Transverse colon (tissue), 4 donors: ENCODE measurements at regions not wholly inside any gene's neighbourhood (a gene's known extent, or its start where the extent isn't known, plus 50 kb on each side); places are given as distances from the start of the nearest gene placed in this dataset.

Source experiments
- DNase-seq: peaks from one replicate; pipeline ENCODE4 v3.0.0-alpha.2; 2019
- H3K27ac ChIP-seq, 4 donors: fragments of 200-600 bp; sonication (generic); 2 replicates each; pipeline ENCODE4 v1.5.1; 2016 to 2018; ENCODE audit warnings: inconsistent platforms in 4 of 4
- H3K27me3 ChIP-seq: fragments of 200-600 bp; sonication (generic); 2 replicates; pipeline ENCODE4 v1.5.1; 2017; ENCODE audit warnings: inconsistent platforms
- H3K36me3 ChIP-seq, 4 donors: fragments of 200-600 bp; sonication (generic); 2 replicates each; pipeline ENCODE4 v1.5.1; 2017 to 2019; ENCODE audit warnings: inconsistent platforms in 4 of 4
- H3K4me1 ChIP-seq, 4 donors: fragments of 200-600 bp; sonication (generic); 2 replicates each; pipeline ENCODE4 v1.5.1; 2017 to 2020; ENCODE audit warnings: inconsistent platforms in 4 of 4
- H3K4me3 ChIP-seq, 4 donors: fragments of 200-600 bp; sonication (generic); 1 replicate in 1 of 4; 2 replicates in 3 of 4; pipeline versions ENCODE4 v1.5.1 to v1.6.1; 2017 to 2019; ENCODE audit warnings: inconsistent platforms in 4 of 4
- H3K9me3 ChIP-seq, 2 donors: fragments of 200-600 bp; sonication (generic); 2 replicates each; pipeline ENCODE4 v1.5.1; 2017 to 2019; ENCODE audit warnings: inconsistent platforms in 2 of 2
- EP300 ChIP-seq: sonication (generic); formaldehyde crosslinking; IDR thresholded peaks from one replicate; pipeline ENCODE4 v1.6.1; 2017; ENCODE audit warnings: antibody characterized with exemption, low read depth
- POLR2A ChIP-seq: fragments of 450-650 bp; IDR thresholded peaks from one replicate; pipeline ENCODE4 v1.6.1; 2016; ENCODE audit warnings: antibody characterized with exemption, mild to moderate bottlenecking, moderate library complexity
- POLR2AphosphoS5 ChIP-seq, 3 donors: sonication (generic); formaldehyde crosslinking; IDR thresholded peaks; one replicate each; pipeline ENCODE4 v1.6.1; 2016; ENCODE audit warnings: antibody characterized with exemption in 3 of 3
- WGBS, 2 donors: methylation state at CpG; one replicate each; pipeline ENCODE4 v1.1.5; 2018; ENCODE audit warnings: low coverage in 1 of 2; 5-methylcytosine and 5-hydroxymethylcytosine counted together
- in situ Hi-C, 4 donors: fragments of 200-750 bp; cut with MboI; loops; one replicate each; pipeline versions ENCODE4 v1.15.0 to v1.15.1; 2017; ENCODE audit warnings: low sequenced_read_pairs in 3 of 4, low pct_ligation_motif_present in 1 of 4, low pct_unique_long_range_greater_than_20kb in 1 of 4
- intact Hi-C: fragments of 100-400 bp; cut with DNase I; formaldehyde crosslinking; loops from one replicate; pipeline ENCODE4 v1.15.1; 2023; ENCODE audit warnings: low total_unique reads
- TF ChIP-seq, protein P1 (sequence below), 5 experiments: fragments of 200-600 bp in 3 of 5; fragments of 450-650 bp in 2 of 5; sonication (generic) in 3 of 5; IDR thresholded peaks; 1 replicate in 2 of 5; 2 replicates in 3 of 5; pipeline ENCODE4 v1.5.1; 2016 to 2017; ENCODE audit warnings: antibody characterized with exemption in 5 of 5, inconsistent platforms in 3 of 5, mild to moderate bottlenecking in 2 of 5, moderate library complexity in 1 of 5

DNA sequence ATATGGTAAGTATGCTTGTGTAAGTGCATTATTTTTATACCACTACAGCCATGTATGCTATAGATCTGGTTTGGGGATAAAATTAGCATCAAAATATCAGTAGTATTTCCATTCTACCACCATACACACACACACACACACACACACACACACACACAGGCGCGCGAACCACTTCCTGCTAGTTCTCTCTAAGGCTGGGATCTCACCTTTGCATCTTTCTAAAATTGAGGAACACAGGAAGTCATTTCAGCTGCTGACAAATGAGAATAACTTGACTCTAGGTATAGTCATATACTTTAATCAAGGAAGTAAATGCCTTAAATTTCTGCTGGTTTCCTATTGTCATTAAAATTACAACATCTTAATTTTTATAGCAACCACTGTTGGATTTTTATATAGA lies 72.5 kb downstream of the RBM43 start:
- Histone ChIP-seq H3K27me3 (no peaks in the 10 kb centered on the region), H3K4me3 (no peak overlapping the region), H3K9me3 (no peaks in the 10 kb centered on the region), H3K4me1 (no peaks in the 10 kb centered on the region), H3K27ac (no peak overlapping the region), H3K36me3 (no peaks in the 10 kb centered on the region)
- no peak for TF ChIP-seq POLR2A
- TF ChIP-seq, protein P1, sequence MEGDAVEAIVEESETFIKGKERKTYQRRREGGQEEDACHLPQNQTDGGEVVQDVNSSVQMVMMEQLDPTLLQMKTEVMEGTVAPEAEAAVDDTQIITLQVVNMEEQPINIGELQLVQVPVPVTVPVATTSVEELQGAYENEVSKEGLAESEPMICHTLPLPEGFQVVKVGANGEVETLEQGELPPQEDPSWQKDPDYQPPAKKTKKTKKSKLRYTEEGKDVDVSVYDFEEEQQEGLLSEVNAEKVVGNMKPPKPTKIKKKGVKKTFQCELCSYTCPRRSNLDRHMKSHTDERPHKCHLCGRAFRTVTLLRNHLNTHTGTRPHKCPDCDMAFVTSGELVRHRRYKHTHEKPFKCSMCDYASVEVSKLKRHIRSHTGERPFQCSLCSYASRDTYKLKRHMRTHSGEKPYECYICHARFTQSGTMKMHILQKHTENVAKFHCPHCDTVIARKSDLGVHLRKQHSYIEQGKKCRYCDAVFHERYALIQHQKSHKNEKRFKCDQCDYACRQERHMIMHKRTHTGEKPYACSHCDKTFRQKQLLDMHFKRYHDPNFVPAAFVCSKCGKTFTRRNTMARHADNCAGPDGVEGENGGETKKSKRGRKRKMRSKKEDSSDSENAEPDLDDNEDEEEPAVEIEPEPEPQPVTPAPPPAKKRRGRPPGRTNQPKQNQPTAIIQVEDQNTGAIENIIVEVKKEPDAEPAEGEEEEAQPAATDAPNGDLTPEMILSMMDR (IDR thresholded peaks at IDR 0.05) = no peak
- no peak for TF ChIP-seq EP300
- no peak for TF ChIP-seq POLR2AphosphoS5 (IDR thresholded peaks at IDR 0.05)
- intact Hi-C loops (no loop called here), in situ Hi-C loops (no loop called here)
- DNase-seq = no peak
- WGBS, 2 donors = 56 to 68% methylated on average over 3 of the region's 3 CpGs

DNA sequence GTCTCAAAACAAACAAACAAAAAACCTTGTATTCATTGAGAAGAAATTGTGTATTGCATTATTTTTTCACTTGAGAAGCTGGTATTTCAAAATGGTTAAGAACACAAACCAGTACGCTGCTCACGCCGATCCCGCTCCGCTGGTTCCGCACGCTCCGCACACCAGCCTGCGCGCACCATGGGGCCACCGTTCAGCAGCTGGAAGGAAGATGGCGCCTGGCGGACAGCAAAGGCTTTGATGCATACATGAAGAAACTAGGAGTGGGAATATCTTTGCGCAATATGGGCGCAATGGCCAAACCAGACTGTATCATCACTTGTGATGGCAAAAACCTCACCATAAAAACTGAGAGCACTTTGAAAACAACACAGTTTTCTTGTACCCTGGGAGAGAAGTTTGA lies 75.7 kb downstream of the RBM43 start:
- in situ Hi-C loops = no loop called here

DNA sequence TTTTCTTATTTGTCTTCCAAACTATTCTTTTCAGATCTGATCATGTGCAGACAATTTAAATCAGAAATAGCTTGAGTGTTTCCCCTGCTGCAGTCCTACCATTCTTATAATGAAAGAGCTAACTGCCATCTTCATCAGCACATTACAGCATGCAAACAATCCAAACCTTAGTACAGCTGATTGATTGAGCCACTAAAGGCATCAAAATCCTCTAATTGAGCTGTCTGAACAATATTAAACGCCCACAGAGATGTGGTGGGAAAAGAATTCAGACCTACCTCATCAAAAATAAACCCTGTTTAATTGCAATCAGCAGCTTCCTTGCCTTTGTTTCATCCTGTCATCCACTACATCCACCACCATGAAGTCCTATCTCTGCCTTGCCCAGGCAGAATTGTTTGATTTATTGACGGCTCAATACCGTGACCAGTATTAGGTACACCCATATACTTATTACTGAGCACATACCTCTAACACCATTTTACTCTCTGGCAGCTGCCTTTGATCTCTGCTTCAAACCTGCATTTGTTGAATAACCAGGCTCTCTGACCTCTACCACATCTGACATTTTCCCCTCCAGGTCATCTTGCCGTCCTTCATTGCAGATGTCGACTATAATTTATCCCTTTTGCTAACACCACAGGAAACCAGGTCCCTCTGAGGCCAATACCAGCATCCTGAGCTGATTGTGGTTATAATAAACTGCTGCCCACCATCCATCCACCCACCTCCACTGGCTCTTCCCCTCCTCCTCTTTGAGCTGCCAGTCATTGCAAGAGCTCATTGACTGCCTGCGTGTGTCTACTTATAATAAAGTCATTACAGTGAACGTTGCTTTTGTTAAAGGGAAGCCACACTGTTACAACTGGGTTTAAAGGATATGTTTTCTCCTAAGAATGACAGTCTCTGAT lies 78.5 kb downstream of the RBM43 start:
- Histone ChIP-seq H3K36me3 (no peaks in the 10 kb centered on the region), H3K9me3 (no peaks in the 10 kb centered on the region), H3K4me1 (no peaks in the 10 kb centered on the region), H3K27ac (no peak overlapping the region), H3K4me3 (no peak overlapping the region), H3K27me3 (no peaks in the 10 kb centered on the region)
- TF ChIP-seq POLR2A (no peak), POLR2AphosphoS5 (IDR thresholded peaks at IDR 0.05) (no peak), EP300 (no peak)
- TF ChIP-seq, protein P1 (IDR thresholded peaks at IDR 0.05) = no peak
- in situ Hi-C loops (no loop called here), intact Hi-C loops (no loop called here)
- 63 to 69% methylated on average over 6 to 7 of the region's 7 CpGs for WGBS, 2 donors
- DNase-seq = no peak

More for the DNA sequence above, 75.7 kb downstream of the RBM43 start:
- Histone ChIP-seq H3K4me1 (no peaks in the 10 kb centered on the region), H3K27ac (no peak overlapping the region), H3K9me3 (no peaks in the 10 kb centered on the region), H3K27me3 (no peaks in the 10 kb centered on the region), H3K36me3 (no peaks in the 10 kb centered on the region), H3K4me3 (no peak overlapping the region)
- no peak for TF ChIP-seq EP300
- TF ChIP-seq POLR2AphosphoS5 (IDR thresholded peaks at IDR 0.05) = no peak
- TF ChIP-seq, protein P1 (IDR thresholded peaks at IDR 0.05) = no peak
- no peak for TF ChIP-seq POLR2A
- DNase-seq = no peak
- 85 to 97% methylated on average over 5 to 15 of the region's 15 CpGs for WGBS, 2 donors
- intact Hi-C loops = no loop called here

DNA sequence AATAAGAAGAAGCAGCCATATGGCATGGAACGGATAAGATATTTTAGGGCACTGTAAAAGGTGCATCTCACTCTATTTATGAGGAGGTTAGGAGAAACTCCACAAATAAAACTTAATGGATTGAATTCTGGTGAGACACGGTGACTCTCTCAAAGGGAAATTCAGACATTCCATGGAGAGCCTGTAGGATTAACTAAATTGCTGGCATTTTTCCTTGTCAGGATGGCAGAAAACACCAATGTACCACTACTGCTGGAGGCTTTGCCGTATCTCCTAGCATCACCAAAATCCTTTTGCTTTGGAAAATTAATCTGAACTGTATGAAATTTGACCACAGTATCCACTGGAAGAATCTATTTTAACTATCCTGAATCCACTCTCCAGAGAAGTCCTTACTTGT lies 79.3 kb downstream of the RBM43 start:
- 82 to 87% methylated on average over 2 to 3 of the region's 3 CpGs for WGBS, 2 donors
- no peaks in the 10 kb centered on the region for H3K27me3 ChIP-seq
- intact Hi-C loops = no loop called here
- no peaks in the 10 kb centered on the region for H3K36me3 ChIP-seq
- no peak overlapping the region for H3K27ac ChIP-seq
- DNase-seq = no peak
- H3K4me1 ChIP-seq = no peaks in the 10 kb centered on the region
- no peak overlapping the region for H3K4me3 ChIP-seq
- H3K9me3 ChIP-seq = no peaks in the 10 kb centered on the region
- TF ChIP-seq, protein P1 (IDR thresholded peaks at IDR 0.05) = no peak
- TF ChIP-seq POLR2A = no peak
- no peak for TF ChIP-seq EP300
- in situ Hi-C loops = no loop called here
